GM19240 (cell line): ENCODE measurements at regions not wholly inside any gene's neighbourhood (a gene's known extent, or its start where the extent isn't known, plus 50 kb on each side); places are given as distances from the start of the nearest gene placed in this dataset.

Experiments
- DNase-seq: peaks from one replicate; pipeline ENCODE4 v3.0.0; 2011; ENCODE audit warnings: low spot score; ENCODE audit not compliant: insufficient read length

DNA sequence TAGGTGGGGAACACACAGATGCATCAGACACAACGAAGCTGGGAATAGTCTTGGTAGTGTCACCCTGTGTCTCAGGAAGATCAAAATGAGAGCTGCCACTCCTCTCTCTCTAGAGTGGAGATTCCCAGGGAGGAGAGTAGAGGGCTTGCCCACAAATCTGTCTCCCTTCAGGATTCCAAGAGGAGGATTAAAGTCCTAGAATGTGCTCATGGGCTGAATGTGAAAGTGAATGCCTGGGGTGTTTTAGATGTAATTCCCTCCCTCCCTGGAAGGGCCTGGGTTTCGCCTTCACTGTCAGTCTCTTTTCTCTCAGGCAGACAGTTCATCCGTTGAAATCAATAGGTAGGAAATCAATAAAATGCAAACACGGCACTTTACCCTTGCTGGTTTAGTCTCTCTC lies 282.6 kb upstream of the PPARGC1A start:
- DNase-seq, result no peak

DNA sequence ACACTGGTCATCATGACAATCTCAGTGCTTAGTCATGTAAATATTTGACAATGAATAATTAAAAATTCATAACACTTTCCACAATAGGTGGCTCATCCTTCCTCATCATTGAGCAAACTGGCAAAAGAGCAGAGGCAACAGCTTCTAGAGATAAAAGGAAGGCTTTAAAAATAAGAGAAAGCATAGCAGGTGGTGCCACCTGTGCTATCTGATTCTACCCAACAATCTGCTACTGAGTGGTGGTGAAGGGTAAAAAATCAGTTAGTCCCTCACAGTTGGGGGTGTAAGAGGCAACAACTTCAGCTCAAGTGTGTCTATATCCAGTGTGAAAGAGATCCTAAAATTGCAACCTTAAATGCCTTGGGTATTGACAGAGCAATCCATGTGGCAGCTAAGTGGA lies 280.1 kb upstream of the PPARGC1A start:
- DNase-seq, result no peak

- no peak for DNase-seq
Measured at GRCh38 chr4:24168658-24169057, 278.8 kb upstream of the PPARGC1A start.

- no peak for DNase-seq
Measured at GRCh38 chr4:24166501-24166900, 276.7 kb upstream of the PPARGC1A start.

GRCh38 chr4:24164797-24165196 lies 274.9 kb upstream of the PPARGC1A start:
- DNase-seq, result no peak

GRCh38 chr4:24164054-24164693 lies 274.3 kb upstream of the PPARGC1A start:
- no peak for DNase-seq

DNA sequence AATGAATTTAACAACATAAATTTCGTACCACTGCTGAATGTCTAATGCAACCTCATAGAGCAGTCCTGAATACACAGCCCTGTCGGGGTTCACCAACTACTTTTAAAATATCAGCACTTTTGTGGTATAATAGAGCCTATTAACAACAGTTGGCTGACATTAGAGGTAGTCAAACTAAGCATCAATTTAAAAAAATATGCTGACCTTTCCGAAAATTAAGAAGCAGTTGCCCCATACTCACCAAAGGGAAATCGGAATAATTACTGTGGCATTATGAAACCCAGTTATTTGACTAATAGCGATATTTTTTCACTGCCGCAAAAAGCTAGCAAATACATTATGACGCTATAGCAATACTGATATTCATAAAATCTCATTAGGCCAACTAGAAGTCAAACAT lies 273.5 kb upstream of the PPARGC1A start:
- DNase-seq, result no peak

DNA sequence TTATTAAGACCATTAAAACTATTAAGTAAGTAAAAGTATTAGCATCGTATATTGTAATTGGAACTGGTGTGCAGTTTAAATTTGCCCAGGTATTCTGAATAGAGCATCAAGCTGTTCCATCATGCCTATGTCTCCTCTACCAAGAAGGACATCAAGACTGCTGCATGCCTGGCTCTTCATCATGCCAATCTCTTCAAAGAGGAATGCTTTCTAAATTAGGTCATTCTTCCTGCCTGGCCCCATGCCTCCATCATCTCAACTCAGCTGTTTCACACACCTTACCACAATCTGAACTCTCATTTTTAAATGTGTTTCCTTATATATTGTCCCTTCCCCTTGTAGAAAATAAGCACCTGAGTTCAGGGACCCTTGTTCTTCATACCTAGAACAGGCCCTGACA lies 270.5 kb upstream of the PPARGC1A start:
- no peak for DNase-seq

DNA sequence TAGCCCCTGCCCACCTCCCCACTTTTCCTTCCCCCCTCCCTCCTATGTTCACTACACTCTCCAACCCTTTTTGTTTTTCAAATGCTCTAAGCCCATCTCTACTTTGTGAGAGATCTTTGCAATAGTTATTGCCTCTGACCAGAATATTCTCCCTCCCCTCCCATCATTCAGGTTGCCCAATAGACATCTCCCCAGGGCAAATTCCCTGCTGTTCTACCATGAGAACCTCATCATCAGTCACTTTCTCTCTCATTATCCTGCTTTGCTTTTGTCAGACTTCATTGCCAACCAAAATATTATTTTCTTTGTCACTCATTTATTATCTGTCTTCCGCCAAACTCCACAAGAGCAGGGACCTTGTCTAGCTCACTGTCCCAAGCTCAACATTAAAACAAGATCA lies 268.2 kb upstream of the PPARGC1A start:
- no peak for DNase-seq

GRCh38 chr4:24150034-24150433 lies 260.2 kb upstream of the PPARGC1A start:
- DNase-seq, result no peak

DNA sequence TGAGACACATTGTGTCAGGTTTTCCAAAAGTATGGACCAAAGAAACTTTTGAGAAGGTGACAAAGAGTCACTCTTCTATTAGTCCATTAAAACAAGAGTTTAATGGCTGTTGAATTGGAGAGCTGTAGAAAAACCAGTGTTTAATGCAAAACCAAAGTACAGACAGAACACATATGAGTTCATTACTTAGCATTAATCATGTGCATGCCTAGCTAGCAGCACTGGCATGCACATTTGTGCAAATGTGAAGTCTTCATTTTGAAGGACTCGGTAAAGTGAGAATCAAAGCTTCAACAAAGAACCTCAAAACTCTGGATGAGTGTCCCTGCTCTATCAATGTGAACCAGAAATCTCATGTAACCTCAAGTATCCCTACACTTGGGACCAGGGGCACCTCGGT lies 256.3 kb upstream of the PPARGC1A start:
- DNase-seq, result no peak

DNA sequence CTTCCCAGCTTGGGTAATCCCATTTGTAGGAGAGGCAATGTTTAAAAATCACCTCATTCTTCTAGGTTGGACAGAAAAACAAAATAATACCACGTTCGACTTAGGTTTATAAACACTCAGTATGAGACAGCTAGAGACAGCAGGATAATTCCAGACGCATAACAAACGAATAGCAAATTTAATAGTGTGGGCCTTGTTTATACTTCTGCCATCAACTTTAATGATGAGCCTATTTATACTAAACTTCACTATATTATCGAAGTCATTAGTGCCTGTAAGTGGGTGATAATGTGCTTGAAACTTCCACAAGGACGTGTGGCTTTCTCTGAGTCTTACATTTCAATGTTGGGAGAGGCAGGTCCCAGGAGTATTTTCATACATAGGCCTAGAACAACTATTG lies 255.7 kb upstream of the PPARGC1A start:
- no peak for DNase-seq

GRCh38 chr4:24144381-24144780 lies 254.5 kb upstream of the PPARGC1A start:
- no peak for DNase-seq

GRCh38 chr4:24143741-24144140 lies 253.9 kb upstream of the PPARGC1A start:
- no peak for DNase-seq

- no peak for DNase-seq
Measured at GRCh38 chr4:24141836-24142235, 252.0 kb upstream of the PPARGC1A start.

DNA sequence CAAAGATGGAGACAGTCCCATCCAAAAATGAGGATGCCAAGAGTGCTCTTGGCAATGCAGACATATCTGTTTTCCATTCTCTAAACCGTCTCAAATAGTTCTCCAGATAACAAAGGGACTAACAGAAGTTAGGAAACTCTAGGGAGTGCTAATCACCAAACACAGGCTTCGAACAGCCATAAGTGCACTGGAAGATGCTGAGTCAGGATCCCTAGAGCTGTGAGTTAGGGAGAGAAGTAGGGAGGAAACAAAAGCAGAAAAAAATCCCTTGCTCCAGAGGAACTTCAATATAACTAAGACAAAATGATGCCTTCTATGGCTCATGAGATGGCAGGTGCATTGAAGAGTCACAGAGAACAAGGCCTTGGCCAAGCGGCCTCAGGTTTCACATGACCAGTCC lies 251.0 kb upstream of the PPARGC1A start:
- no peak for DNase-seq

- no peak for DNase-seq
Measured at GRCh38 chr4:24137671-24138601, 248.1 kb upstream of the PPARGC1A start.

DNA sequence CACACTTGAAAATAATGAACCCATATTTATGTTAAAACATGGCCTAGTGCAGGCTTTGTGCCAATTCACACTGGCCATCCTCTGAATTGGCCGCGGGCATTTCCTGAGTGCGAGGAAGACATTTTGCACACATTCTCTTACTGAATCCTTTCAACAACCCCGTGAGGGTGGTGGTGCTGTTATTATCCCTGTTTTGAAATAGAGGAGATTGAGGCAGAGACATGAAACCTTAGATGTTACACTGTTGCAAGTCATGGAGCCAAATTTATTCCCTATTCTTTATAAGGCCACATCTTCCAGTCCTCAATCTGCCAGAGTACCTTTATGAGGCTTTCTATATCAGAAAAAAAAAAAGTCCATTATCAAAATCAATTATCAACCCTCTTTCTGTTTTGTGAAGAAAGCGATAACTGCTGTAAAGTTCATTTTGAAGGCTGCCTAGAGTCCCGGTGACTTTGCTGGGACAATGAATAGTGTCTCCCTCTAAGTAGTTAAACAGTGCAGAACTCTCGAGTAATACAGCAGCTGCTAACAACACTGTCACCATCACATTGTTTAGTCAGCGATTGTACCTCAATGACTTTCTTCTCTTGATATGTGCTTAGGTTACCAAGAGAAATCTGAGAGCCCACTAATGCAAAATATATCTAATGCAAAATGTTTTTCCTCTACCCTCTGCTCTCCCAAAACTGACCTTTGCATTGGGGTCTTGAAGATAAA lies 242.3 kb upstream of the PPARGC1A start:
- no peak for DNase-seq

DNA sequence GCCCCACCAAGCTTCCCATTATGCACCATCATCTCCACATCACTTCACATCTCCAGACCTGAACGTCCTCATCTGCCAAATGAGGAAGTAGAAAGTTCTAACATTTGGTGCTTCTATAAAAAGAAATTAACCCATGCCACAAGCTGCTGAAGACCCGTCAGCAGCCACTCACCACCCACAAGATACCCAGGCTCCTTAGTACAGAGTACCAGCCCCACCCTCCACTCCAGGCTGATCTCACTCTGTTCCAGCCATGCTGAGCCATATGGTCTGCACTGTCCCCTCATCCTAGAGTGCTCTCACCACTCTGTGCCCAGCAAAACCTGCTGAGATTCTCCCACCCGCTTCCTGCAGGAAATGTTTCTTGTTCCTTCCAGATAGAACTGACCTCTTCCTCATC lies 240.8 kb upstream of the PPARGC1A start:
- DNase-seq, result no peak

GRCh38 chr4:24126776-24127175 lies 236.9 kb upstream of the PPARGC1A start:
- DNase-seq, result no peak

GRCh38 chr4:24121395-24122175 lies 231.7 kb upstream of the PPARGC1A start:
- DNase-seq, result no peak
